ENCODE measurements at regions not wholly inside any gene's neighbourhood (a gene's known extent, or its start where the extent isn't known, plus 50 kb on each side); places are given as distances from the start of the nearest gene placed in this dataset.

DNA sequence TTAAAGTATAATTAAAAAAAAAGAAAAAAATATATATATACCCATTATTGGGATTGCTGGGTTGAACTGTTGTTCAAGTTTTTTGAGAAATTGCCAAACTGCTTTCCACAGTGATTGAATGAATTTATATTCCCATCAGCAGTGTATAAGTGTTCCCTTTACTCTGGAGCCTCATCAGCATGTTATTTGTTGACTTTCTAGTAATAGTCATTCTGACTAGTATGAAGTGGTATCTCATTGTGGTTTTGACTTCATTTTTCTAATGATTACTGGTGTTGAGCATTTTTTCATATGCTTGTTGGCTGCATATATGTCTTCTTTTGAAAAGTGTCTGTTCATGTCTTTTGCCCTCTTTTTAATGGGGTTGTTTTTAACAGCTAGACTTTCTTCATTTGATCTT, 1260.8 kb upstream of the GJE1 start:
- in situ Hi-C loops (cut with MboI; ENCODE audit: low sequenced_read_pairs), result no loop called here

DNA sequence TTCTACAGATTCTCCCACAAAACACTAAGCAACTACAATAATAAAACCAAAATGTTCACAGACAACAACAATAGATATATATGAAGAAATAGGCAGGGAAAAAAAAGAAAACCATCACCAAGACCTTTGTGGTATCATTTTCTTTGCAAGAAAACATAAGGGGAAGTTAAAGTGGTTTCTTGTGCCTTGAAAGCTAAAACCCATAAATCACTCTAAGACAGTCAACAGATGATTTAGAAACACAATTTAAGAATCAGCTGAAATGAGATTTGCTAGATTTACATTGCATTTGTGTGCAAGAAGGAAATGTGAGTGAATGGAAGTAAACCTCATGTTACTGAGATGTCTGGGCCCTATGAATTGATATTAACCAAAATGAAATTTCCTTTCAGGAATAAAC, 1265.4 kb upstream of the GJE1 start:
- in situ Hi-C loops (cut with MboI; ENCODE audit: low sequenced_read_pairs), result no loop called here

DNA sequence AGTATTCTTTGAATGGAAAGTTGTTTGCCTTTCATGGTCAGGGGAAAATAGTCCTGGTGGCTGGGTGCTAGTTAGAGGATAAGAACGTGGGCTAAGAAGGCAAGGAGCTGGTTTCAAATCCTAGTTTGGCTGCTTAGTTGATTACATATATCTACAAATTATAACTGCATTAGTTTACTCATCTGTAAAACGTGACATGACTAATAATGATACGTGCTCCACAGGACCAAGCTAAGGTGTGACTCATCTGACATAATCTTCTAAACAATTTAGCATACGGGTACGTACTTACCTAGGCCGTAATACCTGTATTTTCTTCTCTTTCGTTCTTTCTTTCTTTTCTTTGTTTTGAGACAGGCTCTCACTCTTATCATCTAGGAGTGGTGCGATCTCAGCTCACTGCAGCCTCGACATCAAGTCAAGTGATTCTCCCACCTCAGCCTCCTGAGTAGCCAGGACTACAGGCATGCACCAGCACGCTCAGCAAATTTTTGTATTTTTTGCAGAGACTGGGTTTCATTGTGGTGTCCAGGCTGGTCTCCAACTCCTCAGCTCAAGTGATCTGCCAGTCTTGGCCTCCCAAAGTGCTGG, 1274.2 kb upstream of the GJE1 start:
- in situ Hi-C loops (cut with MboI; ENCODE audit: low sequenced_read_pairs), result no loop called here

DNA sequence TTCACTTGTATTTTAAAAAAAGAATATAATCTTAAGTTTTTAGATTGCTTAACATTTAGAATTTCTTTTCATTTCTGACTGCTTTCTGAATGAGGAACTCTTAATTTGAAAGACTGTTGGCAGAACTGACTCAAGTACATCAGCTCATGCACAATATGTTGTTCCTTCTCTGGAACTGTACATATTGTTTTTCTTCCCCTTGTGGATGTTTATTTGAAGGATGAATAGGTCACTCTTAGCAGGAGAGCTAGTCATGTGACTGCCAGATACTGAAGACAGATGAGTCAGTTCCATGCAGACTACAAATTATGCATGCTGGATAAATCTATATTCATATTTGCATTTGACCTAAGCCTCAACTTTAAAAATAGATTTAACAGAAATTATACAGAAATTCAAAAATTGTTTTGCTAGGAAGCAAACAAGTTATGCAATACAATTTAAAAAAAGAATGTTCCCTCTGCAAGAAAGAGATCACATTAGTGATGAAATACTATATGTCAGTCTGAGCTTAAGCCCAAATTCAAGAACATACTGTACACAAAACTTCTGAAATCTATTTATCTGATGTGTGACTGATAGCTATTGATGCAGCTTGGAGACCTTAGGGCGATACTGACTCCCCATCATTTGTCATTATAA, 1274.9 kb upstream of the GJE1 start:
- in situ Hi-C loops (cut with MboI; ENCODE audit: low sequenced_read_pairs), result no loop called here

DNA sequence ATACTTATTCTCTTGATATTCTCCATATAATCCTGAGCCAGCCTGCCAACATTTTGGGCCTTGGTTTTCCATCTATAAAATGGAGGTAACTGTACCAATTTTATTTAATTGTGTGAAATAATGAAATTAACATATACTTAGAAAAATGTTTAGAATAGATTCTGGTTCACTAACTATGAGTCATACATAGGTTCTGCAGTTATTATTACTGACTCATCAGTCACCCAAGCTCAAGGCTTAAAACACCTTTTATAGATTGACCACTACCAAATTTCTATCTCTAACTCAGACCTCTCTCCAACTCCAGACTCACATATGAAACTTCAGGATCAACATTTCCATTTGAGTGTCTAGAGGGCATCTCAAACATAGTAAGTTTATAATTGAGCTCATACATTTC, 1277.2 kb upstream of the GJE1 start:
- in situ Hi-C loops (cut with MboI; ENCODE audit: low sequenced_read_pairs), result no loop called here

DNA sequence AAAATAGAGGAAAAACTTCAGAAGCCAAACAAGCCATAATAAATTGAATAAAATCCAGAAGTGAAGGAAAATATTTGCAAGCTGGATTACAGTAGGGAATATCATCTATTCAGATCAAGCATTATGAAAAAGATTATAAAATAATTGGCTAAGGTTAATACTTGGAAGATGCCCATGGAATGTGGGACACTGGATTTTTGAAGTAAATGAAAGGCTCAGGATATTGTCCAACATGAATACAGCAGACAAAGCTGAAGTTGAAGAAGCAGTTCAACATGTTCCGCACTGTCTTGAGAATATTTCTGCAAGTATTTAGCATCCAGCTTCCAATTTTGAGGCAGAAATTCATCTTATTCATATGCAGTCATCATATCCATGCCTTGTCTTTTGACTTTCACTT, 1278.4 kb upstream of the GJE1 start:
- in situ Hi-C loops (cut with MboI; ENCODE audit: low sequenced_read_pairs), result no loop called here

DNA sequence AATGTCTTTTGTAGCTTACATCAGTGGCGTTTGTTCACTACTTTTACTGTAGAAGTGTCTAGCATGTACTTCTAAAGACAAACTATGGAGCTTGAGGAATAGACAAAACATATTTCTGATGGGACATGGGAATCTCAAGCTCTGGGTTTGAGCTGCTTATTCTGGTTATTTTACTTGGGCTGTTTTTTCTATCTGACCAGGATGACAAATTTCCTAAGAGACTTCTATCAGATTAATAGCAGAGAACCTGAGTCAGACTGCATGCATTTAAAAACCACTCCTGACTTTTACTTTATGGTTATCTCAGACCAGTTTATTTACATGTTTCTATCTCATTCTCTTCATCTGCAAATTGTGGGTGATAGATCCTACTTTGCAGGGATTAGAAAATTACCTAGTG, 1282.3 kb upstream of the GJE1 start:
- in situ Hi-C loops (cut with MboI; ENCODE audit: low sequenced_read_pairs), result no loop called here

DNA sequence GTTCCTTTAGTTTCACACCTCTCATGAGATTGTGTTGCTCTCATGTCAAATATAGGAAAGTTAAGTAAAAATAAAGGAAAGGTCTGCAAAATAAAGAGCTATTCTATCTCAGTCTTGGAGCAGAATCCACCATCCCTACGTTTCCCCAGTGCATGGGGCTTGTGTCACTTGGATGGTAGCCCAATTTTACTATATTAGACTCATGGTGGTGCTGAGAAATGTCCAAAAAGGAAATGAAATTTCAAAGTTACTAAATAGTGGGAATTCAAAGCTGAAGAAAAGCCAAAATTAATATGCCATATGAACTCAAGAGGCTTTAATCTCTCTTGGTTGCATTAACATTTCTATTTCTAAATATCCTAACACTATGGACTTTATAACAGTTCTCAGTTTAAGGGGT, 1283.3 kb upstream of the GJE1 start:
- in situ Hi-C loops (cut with MboI; ENCODE audit: low sequenced_read_pairs), result no loop called here

DNA sequence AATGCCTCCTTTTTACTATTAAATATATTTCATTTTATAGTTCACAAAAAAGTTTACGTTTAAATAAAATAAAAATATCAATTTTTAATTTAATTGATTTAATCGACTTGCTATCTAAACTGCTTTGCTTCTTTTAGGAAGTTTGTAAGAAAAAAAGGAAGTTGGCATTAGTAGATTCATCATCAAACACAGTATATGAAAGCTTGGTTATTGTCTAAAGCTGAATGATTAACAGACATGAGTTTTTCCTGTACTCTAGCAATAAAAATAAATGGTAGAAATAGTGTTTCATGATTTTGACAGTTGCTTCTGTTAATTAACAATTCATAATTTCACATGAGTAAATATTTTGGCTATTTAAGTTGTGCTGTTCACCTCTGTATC, 1285.5 kb upstream of the GJE1 start:
- in situ Hi-C loops (cut with MboI; ENCODE audit: low sequenced_read_pairs), result no loop called here

DNA sequence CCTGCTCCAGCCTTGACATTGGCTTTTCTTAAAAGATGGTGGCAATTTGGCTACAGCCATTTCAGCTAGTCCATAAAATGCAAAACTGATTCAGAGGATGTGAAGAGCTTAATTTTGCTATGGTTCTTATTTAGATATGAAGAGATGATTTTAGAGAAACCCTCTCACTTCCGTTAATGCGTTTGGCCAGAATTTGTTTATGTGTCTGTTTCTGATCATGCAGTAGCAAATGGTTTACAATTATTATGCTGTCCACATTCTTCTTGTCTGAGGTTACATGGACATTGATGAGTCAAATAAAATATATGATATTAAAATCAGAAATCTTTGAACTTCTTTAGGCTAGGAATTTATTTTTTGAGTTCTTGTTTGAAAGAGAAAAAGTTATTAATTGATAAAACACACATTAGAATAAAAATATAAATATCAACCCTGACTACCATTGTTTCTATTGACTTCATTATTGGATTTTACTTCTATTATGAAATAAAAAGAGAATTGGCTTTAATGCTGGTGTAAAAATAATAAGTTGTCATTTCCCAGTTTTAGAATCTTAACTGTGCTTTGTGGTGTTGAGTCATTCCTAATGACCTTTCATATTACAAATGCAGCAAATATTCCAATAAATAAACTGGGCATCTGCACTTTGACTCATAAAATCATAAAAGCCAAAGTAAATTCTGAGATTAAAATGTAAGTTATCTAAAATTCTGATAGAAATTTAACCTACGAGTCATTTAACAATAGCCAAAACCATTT, 1286.0 kb upstream of the GJE1 start:
- in situ Hi-C loops (cut with MboI; ENCODE audit: low sequenced_read_pairs), result no loop called here

DNA sequence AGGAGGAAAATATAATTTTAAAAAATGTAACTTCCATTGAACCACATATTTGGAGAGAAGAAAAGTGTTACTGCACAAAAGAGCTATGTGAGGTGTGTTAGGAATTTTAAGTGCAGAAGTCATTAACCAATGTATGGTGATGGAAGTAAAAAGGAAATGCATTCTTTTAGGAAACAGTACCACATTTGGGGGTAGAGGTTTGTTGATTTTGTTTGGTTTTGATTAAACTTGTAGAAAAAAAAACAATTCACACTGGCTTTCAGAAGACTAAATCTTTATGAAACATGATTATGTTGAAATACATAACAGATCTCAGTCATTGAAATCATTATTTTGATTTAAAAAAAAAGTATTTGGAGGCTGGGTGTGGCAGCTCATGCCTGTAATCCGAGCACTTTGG, 1287.0 kb upstream of the GJE1 start:
- in situ Hi-C loops (cut with MboI; ENCODE audit: low sequenced_read_pairs), result no loop called here

DNA sequence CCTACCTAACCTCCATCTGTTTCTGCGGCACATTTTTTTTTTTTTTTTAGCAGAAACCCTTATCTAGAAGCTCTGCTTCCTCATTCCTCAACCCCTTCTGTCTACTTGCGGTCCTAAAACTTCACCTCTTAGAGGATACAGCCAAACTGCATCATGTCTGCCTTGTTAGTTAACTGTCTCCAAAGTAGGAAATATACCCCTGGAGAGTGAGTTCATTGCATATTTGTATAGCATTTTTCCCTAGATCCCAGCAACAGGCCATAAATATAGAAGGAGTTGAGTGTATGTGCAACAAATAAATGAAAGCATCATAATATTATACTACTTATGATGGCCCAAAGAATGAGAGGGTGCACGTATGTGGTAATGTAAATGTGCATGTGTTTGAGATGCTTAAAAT, 1288.6 kb upstream of the GJE1 start:
- in situ Hi-C loops (cut with MboI; ENCODE audit: low sequenced_read_pairs), result no loop called here

DNA sequence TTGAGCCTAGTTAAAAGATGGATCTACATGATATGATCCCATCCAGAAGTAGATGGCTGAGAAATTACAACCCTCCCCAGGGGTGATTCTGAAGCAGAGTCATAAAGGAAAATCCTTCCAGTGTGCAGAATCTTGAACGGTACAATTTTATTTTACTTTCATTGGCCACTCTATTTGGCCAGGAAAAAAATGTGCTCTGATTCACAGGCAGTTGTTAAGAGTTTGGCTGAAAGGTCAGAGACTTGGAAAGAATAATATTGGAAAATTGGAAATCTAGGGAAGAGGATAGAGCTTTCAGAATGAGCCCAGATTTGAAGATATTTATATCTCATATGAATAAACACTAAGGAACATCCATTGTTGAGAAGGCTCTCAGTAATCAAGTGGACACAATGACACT, 1299.3 kb upstream of the GJE1 start:
- in situ Hi-C loops (cut with MboI; ENCODE audit: low sequenced_read_pairs), result no loop called here

DNA sequence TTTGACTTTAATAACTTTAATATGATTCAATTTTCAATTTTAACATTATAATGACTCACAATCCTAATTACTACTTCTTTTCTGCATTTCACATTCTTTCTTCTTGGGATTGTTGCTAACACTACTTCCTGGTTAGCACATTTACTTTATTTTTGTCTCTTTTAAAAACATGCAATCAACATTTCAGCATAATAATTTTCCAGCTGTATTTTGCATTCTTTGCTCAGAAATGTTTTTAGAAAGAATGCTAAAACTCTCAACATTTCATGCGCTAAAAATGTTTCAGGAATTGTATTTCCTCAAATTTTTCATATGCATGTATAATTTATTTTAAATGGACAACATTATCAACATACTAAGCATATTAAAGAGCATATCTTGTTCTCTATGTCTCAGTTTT, 1302.1 kb upstream of the GJE1 start:
- in situ Hi-C loops (cut with MboI; ENCODE audit: low sequenced_read_pairs), result no loop called here

DNA sequence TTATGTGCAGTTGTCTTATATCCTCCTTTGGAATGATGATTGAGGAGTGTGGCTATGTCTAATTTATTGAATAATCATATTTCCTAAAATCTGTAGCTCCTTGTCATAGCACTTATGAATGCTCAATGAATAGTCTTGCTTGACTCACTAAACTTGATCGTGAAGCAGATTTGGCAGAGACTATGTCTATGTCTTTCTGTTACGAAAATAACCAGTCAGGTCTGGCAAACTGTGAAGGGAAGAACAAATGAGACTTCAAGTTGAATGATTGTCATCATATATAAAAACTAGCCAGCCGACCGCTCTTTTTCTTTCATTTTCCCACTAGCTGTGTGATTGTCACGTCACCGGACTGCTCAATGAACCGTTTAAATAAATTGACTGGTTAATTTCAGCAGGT, 1303.9 kb upstream of the GJE1 start:
- in situ Hi-C loops (cut with MboI; ENCODE audit: low sequenced_read_pairs), result no loop called here

DNA sequence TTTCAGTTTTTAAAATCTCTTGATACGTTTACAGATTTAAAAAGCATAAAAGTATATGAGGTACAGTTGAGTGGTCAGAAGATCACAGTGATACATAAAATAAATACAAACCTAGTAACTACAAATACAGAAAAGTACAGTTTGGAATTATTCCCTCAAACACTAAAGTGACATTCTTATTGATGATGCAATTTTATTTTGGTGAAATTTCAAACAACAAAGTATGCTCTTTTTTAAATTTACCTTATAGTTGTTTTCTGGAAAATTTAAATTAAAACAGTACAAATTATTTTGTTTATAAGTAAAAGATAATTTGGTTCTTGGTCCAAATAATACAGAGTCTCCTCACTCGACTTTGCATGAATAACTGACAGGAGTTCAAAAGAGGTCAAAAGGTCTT, 1305.1 kb upstream of the GJE1 start:
- in situ Hi-C loops (cut with MboI; ENCODE audit: low sequenced_read_pairs), result no loop called here

DNA sequence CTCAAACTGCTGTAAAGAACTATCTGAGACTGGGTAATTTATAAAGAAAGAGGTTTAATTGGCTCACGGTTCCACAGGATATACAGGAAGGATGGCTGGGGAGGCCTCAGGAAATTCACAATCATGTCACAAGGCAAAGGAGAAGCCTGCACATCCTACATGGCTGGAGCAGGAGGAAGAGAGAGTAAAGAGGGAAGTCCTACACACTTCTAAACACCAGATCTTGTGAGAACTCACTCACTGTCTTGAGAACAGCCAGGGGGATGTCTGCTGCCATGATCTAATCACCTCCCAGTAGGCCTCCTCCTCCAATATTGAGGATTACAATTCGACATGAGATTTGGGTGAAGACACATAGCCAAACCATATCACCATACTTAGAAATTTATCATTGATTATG, 1307.0 kb upstream of the GJE1 start:
- in situ Hi-C loops (cut with MboI; ENCODE audit: low sequenced_read_pairs), result no loop called here

DNA sequence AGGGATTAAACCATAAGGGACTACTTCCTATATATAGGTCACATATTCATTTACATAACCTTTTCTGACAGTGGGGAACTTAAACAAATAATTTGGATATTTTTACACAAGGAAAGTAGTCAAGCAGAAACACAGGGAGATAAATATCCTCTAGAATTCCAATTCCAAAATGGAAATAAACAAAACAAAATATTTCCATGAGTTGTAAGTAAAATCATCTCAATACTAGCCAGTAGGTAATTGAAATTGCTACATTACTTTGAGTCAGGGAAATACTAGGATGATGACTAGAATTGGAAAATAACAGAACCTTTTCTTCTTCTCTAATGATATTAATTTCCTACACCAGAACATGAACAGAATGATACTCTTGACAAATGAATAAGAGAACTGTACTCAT, 1308.1 kb upstream of the GJE1 start:
- in situ Hi-C loops (cut with MboI; ENCODE audit: low sequenced_read_pairs), result no loop called here

DNA sequence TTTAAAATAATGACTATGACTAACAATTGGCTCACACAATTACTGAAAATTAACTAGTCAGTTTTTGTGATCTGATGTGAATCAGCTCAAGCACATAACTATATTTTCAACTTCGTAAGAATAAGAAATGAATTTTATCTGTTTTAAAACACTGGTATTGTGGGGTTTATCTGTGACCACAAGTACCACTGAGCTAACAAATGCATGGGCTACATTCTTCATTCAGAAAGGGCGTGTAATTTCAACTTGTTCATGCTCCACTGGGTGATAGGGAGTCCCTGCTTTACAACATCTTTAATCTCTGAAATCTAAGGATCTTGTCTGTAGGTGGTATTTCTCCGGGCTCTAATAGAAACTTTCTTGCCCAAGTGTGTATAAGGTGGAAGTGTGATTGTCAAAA, 1311.5 kb upstream of the GJE1 start:
- in situ Hi-C loops (cut with MboI; ENCODE audit: low sequenced_read_pairs), result no loop called here

DNA sequence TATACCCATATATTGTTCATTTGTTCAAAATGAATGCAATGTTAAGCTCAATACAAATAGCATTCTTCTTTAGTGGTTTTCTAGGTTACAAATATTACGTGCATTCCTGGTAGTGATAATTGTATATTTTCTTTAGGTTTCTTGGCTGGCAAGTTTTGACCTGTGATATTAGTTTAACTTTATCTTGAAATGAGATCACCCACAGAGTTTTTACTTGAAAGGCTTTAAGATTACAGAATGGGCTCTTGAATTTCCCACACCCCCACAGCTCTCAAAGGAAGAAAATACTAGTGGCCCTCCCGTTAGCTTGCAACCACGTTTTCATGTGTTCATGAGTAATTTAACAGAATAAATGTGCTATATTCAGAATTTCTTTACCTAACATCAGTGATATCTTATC, 1315.5 kb upstream of the GJE1 start:
- in situ Hi-C loops (cut with MboI; ENCODE audit: low sequenced_read_pairs), result no loop called here

DNA sequence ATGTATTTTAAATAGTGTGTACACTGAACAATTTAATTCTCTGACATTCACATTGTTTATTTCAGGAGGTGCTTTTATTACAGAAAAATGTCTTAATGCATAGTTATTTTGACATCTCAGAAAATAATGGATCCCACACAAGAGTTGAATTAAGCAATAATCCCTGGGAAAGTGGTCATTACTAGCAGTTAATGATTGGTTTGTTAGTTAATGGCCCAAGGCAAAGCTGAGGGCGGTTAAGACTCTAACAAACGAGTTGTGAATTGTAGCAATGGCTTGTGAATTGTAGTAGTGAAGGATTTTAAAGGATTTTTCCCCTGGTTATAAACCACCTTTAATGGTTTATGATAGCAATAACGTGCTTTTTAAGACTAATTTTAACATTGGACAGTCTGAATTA, 1316.0 kb upstream of the GJE1 start:
- in situ Hi-C loops (cut with MboI; ENCODE audit: low sequenced_read_pairs), result no loop called here

DNA sequence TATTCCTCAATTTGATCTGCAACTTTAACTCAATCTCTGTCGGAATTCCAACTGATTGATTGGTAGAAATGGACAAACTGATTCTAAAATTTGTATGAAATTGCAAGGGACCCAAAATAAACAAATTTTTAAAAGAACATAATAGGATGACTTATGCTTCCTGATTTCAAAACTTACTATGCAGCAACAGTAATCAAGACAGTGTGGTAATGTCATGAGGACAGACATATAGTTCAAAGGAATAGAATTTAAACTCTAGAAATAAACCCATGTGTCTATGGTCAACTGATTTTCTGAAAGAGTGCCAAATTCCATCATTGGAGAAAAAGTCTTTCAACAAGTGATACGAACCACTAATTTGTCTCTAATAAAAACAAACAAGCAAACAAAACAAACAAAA, 1320.1 kb upstream of the GJE1 start:
- in situ Hi-C loops (cut with MboI; ENCODE audit: low sequenced_read_pairs), result no loop called here

DNA sequence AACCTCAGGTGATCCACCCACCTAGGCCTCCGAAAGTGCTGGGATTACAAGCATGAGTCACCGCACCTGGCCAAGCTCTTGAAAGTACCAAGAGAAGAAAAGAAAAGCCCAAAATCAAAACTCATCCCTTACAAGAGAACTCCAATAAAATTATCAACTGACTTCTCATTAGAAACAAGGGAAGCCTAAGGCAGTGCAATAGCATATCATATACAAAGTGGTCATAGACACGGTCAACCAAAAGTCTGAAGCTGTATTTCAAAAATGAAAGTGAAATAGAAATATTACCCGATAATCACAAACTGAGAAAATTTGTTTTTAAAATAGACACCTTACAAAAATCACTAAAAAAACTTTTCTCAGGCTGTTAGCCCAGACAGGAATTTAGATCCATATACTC, 1321.1 kb upstream of the GJE1 start:
- in situ Hi-C loops (cut with MboI; ENCODE audit: low sequenced_read_pairs), result no loop called here
